VCaP (cell line): ENCODE measurements at regions not wholly inside any gene's neighbourhood (a gene's known extent, or its start where the extent isn't known, plus 50 kb on each side); places are given as distances from the start of the nearest gene placed in this dataset.
A peak's percentile ranks its signal among the peaks of the same experiment; 100 is the strongest.

Experiments
- H3K27ac ChIP-seq: fragments of 450-650 bp; 2 replicates; pipeline ENCODE4 v1.5.1; 2017
- CTCF ChIP-seq: fragments of 450-650 bp; conservative IDR thresholded peaks from 2 replicates; pipeline ENCODE4 v1.5.1; 2017; ENCODE audit warnings: mild to moderate bottlenecking, moderate library complexity

- no peak overlapping the region for H3K27ac ChIP-seq
- no peak for TF ChIP-seq CTCF
Observed at GRCh38 chr4:73929278-73929677, 52.5 kb downstream of the PF4 start.

- peak; percentile 52; the same call in 1 of the 2 replicates for TF ChIP-seq CTCF
- no peak overlapping the region for H3K27ac ChIP-seq
Observed at GRCh38 chr4:73923631-73923937, 54.4 kb downstream of the CXCL1 start.

- no peak overlapping the region for H3K27ac ChIP-seq
Observed at GRCh38 chr4:73922766-73923630, 53.8 kb downstream of the CXCL1 start.

DNA sequence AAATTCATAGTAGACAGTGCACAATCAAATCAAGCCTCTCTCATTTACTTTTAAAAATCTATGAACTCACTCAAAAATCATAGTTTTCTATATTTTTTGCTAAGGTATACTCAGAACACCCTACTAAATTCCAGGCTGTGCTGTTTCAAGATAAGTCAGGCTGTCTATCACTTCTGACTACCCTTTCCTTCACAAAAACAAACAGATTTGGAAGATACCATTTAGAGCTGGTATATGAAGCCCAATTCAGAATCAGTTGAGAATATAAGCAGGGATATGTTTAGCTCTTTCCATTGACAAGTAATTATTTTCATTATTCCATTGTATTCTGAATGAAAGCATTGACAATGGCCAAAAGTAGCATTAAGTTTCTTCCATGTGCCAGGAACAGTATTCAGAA, 53.1 kb downstream of the CXCL1 start:
- no peak overlapping the region for H3K27ac ChIP-seq
- no peak for TF ChIP-seq CTCF

More at GRCh38 chr4:73922766-73923630, 53.8 kb downstream of the CXCL1 start:
- TF ChIP-seq CTCF, result peak; percentile 89
